ENCODE measurements at regions not wholly inside any gene's neighbourhood (a gene's known extent, or its start where the extent isn't known, plus 50 kb on each side); places are given as distances from the start of the nearest gene placed in this dataset.

DNA sequence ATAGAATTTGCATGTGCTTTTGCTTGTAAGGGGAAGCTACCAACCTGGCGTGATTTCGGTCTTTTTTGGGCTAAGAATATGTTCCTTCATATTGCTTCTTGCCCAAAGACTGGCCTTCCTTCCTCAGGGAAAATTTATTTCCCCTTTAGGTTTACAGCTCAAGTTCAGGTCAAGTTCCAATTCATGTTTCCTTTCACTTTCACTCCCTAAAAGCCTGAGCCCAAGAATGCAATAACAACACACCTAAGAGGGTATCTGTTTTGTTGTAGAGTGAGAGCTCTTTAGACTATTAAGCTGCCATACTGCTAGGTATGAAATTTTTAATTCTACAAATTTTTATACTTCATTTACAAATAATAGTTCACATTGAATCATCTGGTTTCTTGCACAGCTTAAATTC lies 299.6 kb downstream of the TLL1 start:
- Histone ChIP-seq H2BK120ac (ENCODE audit: low read depth, low read length) (no peak overlapping the region), H2BK15ac (ENCODE audit: low read depth, poor library complexity, severe bottlenecking) (no peak overlapping the region), H2BK12ac (ENCODE audit: low read length in 2 of 2) (no peak overlapping the region), H4K8ac (ENCODE audit: low read length) (no peak overlapping the region), H3K4me3 (ENCODE audit: insufficient read depth in 1 of 2, low read depth in 1 of 2, low read length in 2 of 2) (no peak overlapping the region), H3K4me1 (ENCODE audit: control insufficient read depth, insufficient read depth, low read depth, low read length) (no peaks in the 10 kb centered on the region), H3K18ac (ENCODE audit: low read depth in 1 of 2, low read length in 2 of 2) (no peak overlapping the region), H2BK5ac (ENCODE audit: low read depth, low read length, poor library complexity, severe bottlenecking) (no peak overlapping the region), H3K23ac (ENCODE audit: low read length in 2 of 2) (no peak overlapping the region), H3K14ac (ENCODE audit: low read length in 2 of 2) (no peak overlapping the region), H3K4ac (ENCODE audit: low read depth in 1 of 2, low read length in 2 of 2) (no peak overlapping the region), H3K27me3 (ENCODE audit: control insufficient read depth in 1 of 2, insufficient read depth in 1 of 2, low read length in 2 of 2) (no peaks in the 10 kb centered on the region), H4K91ac (ENCODE audit: low read length) (no peak overlapping the region), H3K27ac (ENCODE audit: low read length, poor library complexity, severe bottlenecking) (no peak overlapping the region), H3K9me3 (ENCODE audit: control insufficient read depth, low read length) (no peaks in the 10 kb centered on the region), H3K36me3 (ENCODE audit: control insufficient read depth in 1 of 2, insufficient read depth in 2 of 2, low read depth in 1 of 2, low read length in 2 of 2) (no peaks in the 10 kb centered on the region), H3K9ac (ENCODE audit: low read length) (no peak overlapping the region), H3K4me2 (ENCODE audit: low read length, poor library complexity, severe bottlenecking) (no peak overlapping the region), H3K79me1 (replicated peaks; ENCODE audit: low read length, poor library complexity, severe bottlenecking) (no peaks in the 10 kb centered on the region), H2AFZ (ENCODE audit: low read depth, low read length) (no peak overlapping the region), H2AK5ac (ENCODE audit: low read length, severe bottlenecking) (no peak overlapping the region)
- WGBS: 64% methylated on average over 2 of the region's 2 CpGs
- DNase-seq: no peak

DNA sequence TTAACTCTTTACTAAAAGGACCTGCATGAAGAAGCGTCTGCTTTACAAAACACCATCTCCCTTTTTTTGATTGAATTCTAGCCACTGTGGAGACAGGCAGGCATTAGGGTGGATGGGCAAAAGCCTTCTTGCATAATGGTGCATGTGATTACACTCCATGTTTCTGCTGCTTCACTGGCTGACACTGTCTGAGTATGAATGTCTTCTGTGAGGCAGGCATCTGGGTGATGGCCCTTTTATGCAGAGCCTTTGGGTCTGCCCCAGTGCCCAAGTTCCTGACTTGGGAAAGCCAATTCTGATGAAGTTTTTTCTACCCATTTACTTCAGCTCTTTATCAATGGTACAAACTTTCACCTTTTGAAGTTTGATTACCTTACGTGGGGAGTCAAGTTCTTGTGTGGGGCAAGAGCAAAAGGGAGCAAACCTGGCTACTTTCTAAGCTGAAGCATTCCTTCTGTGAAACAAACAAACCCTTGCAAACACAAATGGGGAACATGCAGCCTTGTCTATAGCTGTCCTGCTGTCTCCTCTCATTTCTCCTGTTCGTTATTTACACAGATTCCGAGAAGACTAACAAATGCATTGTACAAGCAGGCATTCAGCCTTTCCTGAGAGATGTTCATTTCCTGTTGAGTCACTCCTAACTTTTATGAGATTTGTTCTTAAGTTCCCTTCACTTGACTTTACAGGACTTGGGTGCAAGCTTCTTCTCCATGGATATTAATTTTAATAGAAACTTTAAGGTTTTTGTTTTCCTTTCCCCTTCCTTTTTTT lies 301.9 kb downstream of the TLL1 start:
- DNase-seq: peak; percentile 42
- H2AFZ ChIP-seq (ENCODE audit: low read depth, low read length): peak overlapping the region; percentile 60
- H2BK5ac ChIP-seq (ENCODE audit: low read depth, low read length, poor library complexity, severe bottlenecking): no peak overlapping the region
- no peak overlapping the region for H3K4ac ChIP-seq (ENCODE audit: low read depth in 1 of 2, low read length in 2 of 2)
- H3K27me3 ChIP-seq (ENCODE audit: control insufficient read depth in 1 of 2, insufficient read depth in 1 of 2, low read length in 2 of 2): no peaks in the 10 kb centered on the region
- H3K27ac ChIP-seq (ENCODE audit: low read length, poor library complexity, severe bottlenecking): no peak overlapping the region
- no peak overlapping the region for H3K14ac ChIP-seq (ENCODE audit: low read length in 2 of 2)
- no peak overlapping the region for H3K4me3 ChIP-seq (ENCODE audit: insufficient read depth in 1 of 2, low read depth in 1 of 2, low read length in 2 of 2)
- H3K9ac ChIP-seq (ENCODE audit: low read length): no peak overlapping the region
- no peak overlapping the region for H4K91ac ChIP-seq (ENCODE audit: low read length)
- H2BK120ac ChIP-seq (ENCODE audit: low read depth, low read length): no peak overlapping the region
- H3K23ac ChIP-seq (ENCODE audit: low read length in 2 of 2): no peak overlapping the region
- H2AK5ac ChIP-seq (ENCODE audit: low read length, severe bottlenecking): no peak overlapping the region
- H2BK15ac ChIP-seq (ENCODE audit: low read depth, poor library complexity, severe bottlenecking): no peak overlapping the region
- H2BK12ac ChIP-seq (ENCODE audit: low read length in 2 of 2): no peak overlapping the region
- H4K8ac ChIP-seq (ENCODE audit: low read length): no peak overlapping the region
- H3K18ac ChIP-seq (ENCODE audit: low read depth in 1 of 2, low read length in 2 of 2): no peak overlapping the region
- WGBS: 49% methylated on average over 4 of the region's 4 CpGs
- H3K4me1 ChIP-seq (ENCODE audit: control insufficient read depth, insufficient read depth, low read depth, low read length): no peaks in the 10 kb centered on the region
- no peaks in the 10 kb centered on the region for H3K79me1 ChIP-seq (replicated peaks; ENCODE audit: low read length, poor library complexity, severe bottlenecking)
- H3K9me3 ChIP-seq (ENCODE audit: control insufficient read depth, low read length): no peaks in the 10 kb centered on the region
- no peak overlapping the region for H3K4me2 ChIP-seq (ENCODE audit: low read length, poor library complexity, severe bottlenecking)
- H3K36me3 ChIP-seq (ENCODE audit: control insufficient read depth in 1 of 2, insufficient read depth in 2 of 2, low read depth in 1 of 2, low read length in 2 of 2): no peaks in the 10 kb centered on the region

DNA sequence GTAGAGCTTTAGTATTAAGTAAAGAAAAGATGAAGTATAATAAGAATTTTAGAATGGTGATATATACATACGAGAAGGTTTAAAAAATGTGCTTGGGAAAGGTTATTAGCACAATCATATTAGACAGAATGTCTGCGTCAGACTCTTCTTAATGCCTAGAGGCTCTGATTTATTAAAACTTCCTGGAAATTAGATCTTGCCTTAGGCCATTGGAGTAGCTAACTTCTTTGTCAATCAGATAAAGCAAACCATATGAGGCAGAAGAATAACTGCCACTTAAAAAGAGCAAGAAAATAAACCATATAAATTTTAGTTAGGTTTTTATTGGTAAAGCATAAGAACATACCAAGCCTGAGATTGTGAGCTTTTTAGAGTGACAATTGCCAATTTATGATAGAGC lies 309.1 kb downstream of the TLL1 start:
- Histone ChIP-seq H2BK15ac (ENCODE audit: low read depth, poor library complexity, severe bottlenecking) (no peak overlapping the region), H2BK120ac (ENCODE audit: low read depth, low read length) (no peak overlapping the region), H3K36me3 (ENCODE audit: control insufficient read depth in 1 of 2, insufficient read depth in 2 of 2, low read depth in 1 of 2, low read length in 2 of 2) (no peaks in the 10 kb centered on the region), H2AK5ac (ENCODE audit: low read length, severe bottlenecking) (no peak overlapping the region), H4K8ac (ENCODE audit: low read length) (no peak overlapping the region), H3K4me2 (ENCODE audit: low read length, poor library complexity, severe bottlenecking) (no peak overlapping the region), H3K9ac (ENCODE audit: low read length) (no peak overlapping the region), H3K4me3 (ENCODE audit: insufficient read depth in 1 of 2, low read depth in 1 of 2, low read length in 2 of 2) (no peak overlapping the region), H2BK12ac (ENCODE audit: low read length in 2 of 2) (no peak overlapping the region), H3K14ac (ENCODE audit: low read length in 2 of 2) (no peak overlapping the region), H2BK5ac (ENCODE audit: low read depth, low read length, poor library complexity, severe bottlenecking) (no peak overlapping the region), H3K4me1 (ENCODE audit: control insufficient read depth, insufficient read depth, low read depth, low read length) (no peaks in the 10 kb centered on the region), H3K79me1 (replicated peaks; ENCODE audit: low read length, poor library complexity, severe bottlenecking) (no peaks in the 10 kb centered on the region), H4K91ac (ENCODE audit: low read length) (no peak overlapping the region), H3K27me3 (ENCODE audit: control insufficient read depth in 1 of 2, insufficient read depth in 1 of 2, low read length in 2 of 2) (no peaks in the 10 kb centered on the region), H3K18ac (ENCODE audit: low read depth in 1 of 2, low read length in 2 of 2) (no peak overlapping the region), H3K27ac (ENCODE audit: low read length, poor library complexity, severe bottlenecking) (no peak overlapping the region), H3K9me3 (ENCODE audit: control insufficient read depth, low read length) (no peaks in the 10 kb centered on the region), H3K23ac (ENCODE audit: low read length in 2 of 2) (no peak overlapping the region), H2AFZ (ENCODE audit: low read depth, low read length) (no peak overlapping the region), H3K4ac (ENCODE audit: low read depth in 1 of 2, low read length in 2 of 2) (no peak overlapping the region)
- DNase-seq: no peak
- 92% methylated on average over 2 of the region's 2 CpGs for WGBS

DNA sequence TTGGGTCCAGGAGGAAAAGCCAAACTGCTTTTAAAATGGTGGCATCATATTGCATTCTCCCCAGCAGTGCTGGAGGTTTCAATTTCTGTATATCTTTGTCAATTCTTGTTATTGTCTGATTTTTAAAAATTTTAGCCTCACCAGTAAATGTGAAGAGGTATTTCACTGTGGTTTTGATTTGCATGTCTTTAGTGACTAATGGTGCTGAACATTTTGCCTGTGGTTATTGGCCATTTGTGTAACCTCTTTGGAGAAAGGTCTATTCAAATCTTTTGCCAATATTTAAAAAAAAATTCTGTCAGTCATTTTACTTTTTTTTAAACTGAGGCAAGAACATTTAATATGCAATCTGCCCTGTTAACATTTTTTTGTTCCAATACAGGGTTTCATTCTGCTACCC lies 322.1 kb downstream of the TLL1 start:
- Histone ChIP-seq H3K9ac (ENCODE audit: low read length) (no peak overlapping the region), H3K27me3 (ENCODE audit: control insufficient read depth in 1 of 2, insufficient read depth in 1 of 2, low read length in 2 of 2) (no peaks in the 10 kb centered on the region), H3K18ac (ENCODE audit: low read depth in 1 of 2, low read length in 2 of 2) (no peak overlapping the region), H4K91ac (ENCODE audit: low read length) (no peak overlapping the region), H2BK5ac (ENCODE audit: low read depth, low read length, poor library complexity, severe bottlenecking) (no peak overlapping the region), H2BK120ac (ENCODE audit: low read depth, low read length) (no peak overlapping the region), H3K79me1 (replicated peaks; ENCODE audit: low read length, poor library complexity, severe bottlenecking) (no peaks in the 10 kb centered on the region), H2AK5ac (ENCODE audit: low read length, severe bottlenecking) (no peak overlapping the region), H3K4ac (ENCODE audit: low read depth in 1 of 2, low read length in 2 of 2) (no peak overlapping the region), H3K4me2 (ENCODE audit: low read length, poor library complexity, severe bottlenecking) (no peak overlapping the region), H3K4me3 (ENCODE audit: insufficient read depth in 1 of 2, low read depth in 1 of 2, low read length in 2 of 2) (no peak overlapping the region), H2BK12ac (ENCODE audit: low read length in 2 of 2) (no peak overlapping the region), H3K36me3 (ENCODE audit: control insufficient read depth in 1 of 2, insufficient read depth in 2 of 2, low read depth in 1 of 2, low read length in 2 of 2) (no peaks in the 10 kb centered on the region), H2BK15ac (ENCODE audit: low read depth, poor library complexity, severe bottlenecking) (no peak overlapping the region), H3K23ac (ENCODE audit: low read length in 2 of 2) (no peak overlapping the region), H3K27ac (ENCODE audit: low read length, poor library complexity, severe bottlenecking) (no peak overlapping the region), H2AFZ (ENCODE audit: low read depth, low read length) (no peak overlapping the region), H3K14ac (ENCODE audit: low read length in 2 of 2) (no peak overlapping the region), H4K8ac (ENCODE audit: low read length) (no peak overlapping the region), H3K4me1 (ENCODE audit: control insufficient read depth, insufficient read depth, low read depth, low read length) (no peaks in the 10 kb centered on the region), H3K9me3 (ENCODE audit: control insufficient read depth, low read length) (no peaks in the 10 kb centered on the region)
- DNase-seq: no peak
